Retinal pigment epithelial cell (primary cell): ENCODE measurements at regions not wholly inside any gene's neighbourhood (a gene's known extent, or its start where the extent isn't known, plus 50 kb on each side); places are given as distances from the start of the nearest gene placed in this dataset.

ENCODE experiments used
- DNase-seq: peaks from one replicate; pipeline ENCODE4 v3.0.0-alpha.2; 2010; ENCODE audit warnings: low read depth
- H3K4me3 ChIP-seq: 2 replicates; pipeline ENCODE4 v1.5.1; 2011; ENCODE audit warnings: mild to moderate bottlenecking, low read length, control low read depth, moderate library complexity
- TF ChIP-seq, protein P1 (sequence below): conservative IDR thresholded peaks from 2 replicates; pipeline ENCODE4 v1.5.1; 2011; ENCODE audit warnings: low read depth, low read length, control low read depth, inconsistent platforms

DNA sequence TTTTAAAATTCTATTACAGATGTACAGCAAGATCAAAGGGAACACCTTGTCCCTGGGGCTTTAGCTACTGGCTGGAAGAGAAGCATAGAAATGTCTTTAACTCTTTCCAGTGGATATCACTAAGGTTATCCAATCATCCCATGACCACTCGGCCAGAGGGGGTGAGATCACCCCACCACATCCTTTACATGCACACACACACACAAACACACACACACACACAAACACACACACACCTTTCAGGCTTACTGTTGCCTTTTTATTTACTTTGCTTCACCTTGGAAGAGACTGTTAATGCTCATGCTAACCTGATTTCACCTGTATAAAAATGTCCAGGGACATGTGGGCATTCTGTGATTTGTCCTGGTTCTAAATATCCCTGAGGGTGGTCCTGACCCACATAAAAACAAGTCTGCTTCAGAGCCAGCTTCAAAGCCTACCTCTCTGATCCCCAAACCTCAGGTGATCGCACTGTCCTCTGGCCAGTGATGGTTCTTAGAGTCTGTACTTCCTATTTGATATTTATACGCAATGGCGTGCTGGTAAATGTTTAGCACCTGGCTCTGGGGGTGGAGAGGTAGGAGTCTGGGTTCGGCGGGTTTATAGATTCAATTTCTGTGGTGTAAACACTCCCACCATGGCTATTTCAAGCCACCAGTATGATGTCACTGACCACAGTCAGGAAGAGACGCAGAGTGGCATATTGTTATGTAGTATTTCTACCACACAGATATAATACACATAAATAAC lies 166.1 kb upstream of the EEA1 start:
- TF ChIP-seq, protein P1, sequence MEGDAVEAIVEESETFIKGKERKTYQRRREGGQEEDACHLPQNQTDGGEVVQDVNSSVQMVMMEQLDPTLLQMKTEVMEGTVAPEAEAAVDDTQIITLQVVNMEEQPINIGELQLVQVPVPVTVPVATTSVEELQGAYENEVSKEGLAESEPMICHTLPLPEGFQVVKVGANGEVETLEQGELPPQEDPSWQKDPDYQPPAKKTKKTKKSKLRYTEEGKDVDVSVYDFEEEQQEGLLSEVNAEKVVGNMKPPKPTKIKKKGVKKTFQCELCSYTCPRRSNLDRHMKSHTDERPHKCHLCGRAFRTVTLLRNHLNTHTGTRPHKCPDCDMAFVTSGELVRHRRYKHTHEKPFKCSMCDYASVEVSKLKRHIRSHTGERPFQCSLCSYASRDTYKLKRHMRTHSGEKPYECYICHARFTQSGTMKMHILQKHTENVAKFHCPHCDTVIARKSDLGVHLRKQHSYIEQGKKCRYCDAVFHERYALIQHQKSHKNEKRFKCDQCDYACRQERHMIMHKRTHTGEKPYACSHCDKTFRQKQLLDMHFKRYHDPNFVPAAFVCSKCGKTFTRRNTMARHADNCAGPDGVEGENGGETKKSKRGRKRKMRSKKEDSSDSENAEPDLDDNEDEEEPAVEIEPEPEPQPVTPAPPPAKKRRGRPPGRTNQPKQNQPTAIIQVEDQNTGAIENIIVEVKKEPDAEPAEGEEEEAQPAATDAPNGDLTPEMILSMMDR, result no peak
- H3K4me3 ChIP-seq, result no peak overlapping the region
- no peak for DNase-seq

- TF ChIP-seq, protein P1, result no peak
- DNase-seq, result no peak
- H3K4me3 ChIP-seq, result no peak overlapping the region
Observed at GRCh38 chr12:93097417-93097816, 168.3 kb upstream of the EEA1 start.

- TF ChIP-seq, protein P1, result peak; percentile 52
- DNase-seq, result no peak
- H3K4me3 ChIP-seq, result no peak overlapping the region
Observed at GRCh38 chr12:93098077-93098476, 169.0 kb upstream of the EEA1 start.

DNA sequence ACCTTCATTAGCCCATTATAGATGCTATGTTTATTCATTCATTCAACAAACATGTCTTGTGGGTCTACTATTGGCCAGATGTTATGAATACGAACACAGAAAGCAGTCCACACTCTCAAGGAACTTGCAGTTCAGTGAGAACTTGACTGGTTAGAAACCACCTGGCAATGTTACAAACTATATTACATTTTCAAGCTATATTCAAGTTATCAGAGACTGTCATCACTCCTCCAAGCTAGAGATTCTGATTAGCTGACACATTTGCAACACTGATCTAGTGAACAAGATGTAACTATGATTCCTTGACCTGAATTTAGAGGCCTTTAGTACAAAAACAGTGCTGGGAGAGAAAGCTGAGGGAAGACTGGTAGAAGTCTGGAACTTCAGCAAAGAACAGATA lies 170.7 kb upstream of the EEA1 start:
- no peak for DNase-seq
- H3K4me3 ChIP-seq, result no peak overlapping the region
- TF ChIP-seq, protein P1, result no peak

DNA sequence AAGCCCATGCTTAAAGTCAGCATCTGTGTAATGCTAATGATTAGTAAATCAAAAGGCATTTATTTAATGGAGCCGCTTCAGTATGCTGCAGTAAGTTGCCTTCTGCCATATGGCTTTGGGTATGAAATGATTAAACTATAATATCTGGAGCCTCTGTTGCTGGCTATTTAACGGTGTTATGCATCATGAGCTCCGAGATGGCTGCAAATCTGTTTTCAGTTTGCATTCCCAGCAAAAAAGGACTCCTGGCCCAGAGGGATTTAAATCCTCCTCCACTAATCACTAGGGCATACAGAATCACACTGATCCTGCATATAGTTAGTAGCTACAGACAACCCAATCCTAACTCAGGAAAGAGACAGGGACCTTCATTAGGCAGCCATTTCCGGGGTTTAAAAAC lies 171.5 kb upstream of the EEA1 start:
- no peak for DNase-seq
- H3K4me3 ChIP-seq, result no peak overlapping the region
- TF ChIP-seq, protein P1, result no peak

DNA sequence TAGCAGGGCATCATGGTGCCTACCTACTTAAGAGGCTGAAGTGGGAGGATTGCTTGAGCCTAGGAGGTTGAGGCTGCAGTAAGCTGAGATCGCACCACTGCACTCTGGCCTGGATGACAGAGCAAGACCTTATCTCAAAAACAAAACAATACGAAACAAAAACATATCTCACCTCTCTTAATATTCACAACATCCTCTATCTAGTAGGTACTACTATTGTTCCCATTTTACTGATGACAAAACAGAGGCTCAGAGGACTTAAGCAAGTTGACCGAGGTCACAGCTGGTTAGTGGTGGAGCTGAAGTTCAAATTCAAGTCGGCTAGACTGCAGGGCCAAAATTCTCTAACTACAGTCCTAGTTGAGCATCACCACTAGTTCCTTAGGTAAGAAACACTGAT lies 172.3 kb upstream of the EEA1 start:
- no peak for DNase-seq
- TF ChIP-seq, protein P1, result no peak
- H3K4me3 ChIP-seq, result no peak overlapping the region

GRCh38 chr12:93102312-93102711 lies 173.2 kb upstream of the EEA1 start:
- H3K4me3 ChIP-seq, result no peak overlapping the region
- DNase-seq, result no peak
- TF ChIP-seq, protein P1, result no peak
